ENCODE measurements at regions not wholly inside any gene's neighbourhood (a gene's known extent, or its start where the extent isn't known, plus 50 kb on each side); places are given as distances from the start of the nearest gene placed in this dataset.
A peak's percentile ranks its signal among the peaks of the same experiment; 100 is the strongest.

GRCh38 chr3:6779140-6779539, 81.8 kb upstream of the GRM7 start:
- DNase-seq (ENCODE audit: low read depth in 6 of 9, low spot score in 9 of 9), result no peak
- Histone ChIP-seq H3K27me3 (ENCODE audit: control insufficient read depth in 2 of 2, insufficient read depth in 1 of 2, low read length in 1 of 2) (no peaks in the 10 kb centered on the region), H3K4me1 (ENCODE audit: control insufficient read depth in 2 of 2, insufficient read depth in 2 of 2, low read length in 2 of 2) (no peaks in the 10 kb centered on the region), H3K36me3 (ENCODE audit: control insufficient read depth in 2 of 2, insufficient read depth in 2 of 2, low read length in 1 of 2) (no peaks in the 10 kb centered on the region), H3K4me3 (ENCODE audit: low read length in 2 of 2) (no peak overlapping the region), H3K9me3 (ENCODE audit: control insufficient read depth in 2 of 2, insufficient read depth in 1 of 2, low read length in 1 of 2) (peaks cover 0 to 2% of the 10 kb centered on the region in 2 donors), H3K27ac (ENCODE audit: low read depth in 1 of 2, low read length in 1 of 2) (no peak overlapping the region)
- WGBS, result 94% methylated on average over 6 of the region's 6 CpGs

- H3K36me3 ChIP-seq (ENCODE audit: control insufficient read depth in 2 of 2, insufficient read depth in 2 of 2, low read length in 1 of 2), result no peaks in the 10 kb centered on the region
- H3K4me1 ChIP-seq (ENCODE audit: control insufficient read depth in 2 of 2, insufficient read depth in 2 of 2, low read length in 2 of 2), result no peaks in the 10 kb centered on the region
- H3K9me3 ChIP-seq (ENCODE audit: control insufficient read depth in 2 of 2, insufficient read depth in 1 of 2, low read length in 1 of 2), result peaks cover 0 to 1% of the 10 kb centered on the region in 2 donors
- DNase-seq (ENCODE audit: low read depth in 6 of 9, low spot score in 9 of 9), result no peak
- WGBS, result 88% methylated on average over 3 of the region's 3 CpGs
- H3K4me3 ChIP-seq (ENCODE audit: low read length in 2 of 2), result no peak overlapping the region
- H3K27me3 ChIP-seq (ENCODE audit: control insufficient read depth in 2 of 2, insufficient read depth in 1 of 2, low read length in 1 of 2), result no peaks in the 10 kb centered on the region
- no peak overlapping the region for H3K27ac ChIP-seq (ENCODE audit: low read depth in 1 of 2, low read length in 1 of 2)
Measured at GRCh38 chr3:6781092-6781491, 79.8 kb upstream of the GRM7 start.

- 68% methylated on average over 2 of the region's 2 CpGs for WGBS
- Histone ChIP-seq H3K27ac (ENCODE audit: low read depth in 1 of 2, low read length in 1 of 2) (no peak overlapping the region), H3K4me3 (ENCODE audit: low read length in 2 of 2) (no peak overlapping the region), H3K27me3 (ENCODE audit: control insufficient read depth in 2 of 2, insufficient read depth in 1 of 2, low read length in 1 of 2) (no peaks in the 10 kb centered on the region), H3K36me3 (ENCODE audit: control insufficient read depth in 2 of 2, insufficient read depth in 2 of 2, low read length in 1 of 2) (no peaks in the 10 kb centered on the region), H3K9me3 (ENCODE audit: control insufficient read depth in 2 of 2, insufficient read depth in 1 of 2, low read length in 1 of 2) (no peaks in the 10 kb centered on the region), H3K4me1 (ENCODE audit: control insufficient read depth in 2 of 2, insufficient read depth in 2 of 2, low read length in 2 of 2) (no peaks in the 10 kb centered on the region)
- no peak for DNase-seq (ENCODE audit: low read depth in 6 of 9, low spot score in 9 of 9)
Measured at GRCh38 chr3:6785726-6786125, 75.2 kb upstream of the GRM7 start.

- no peak for DNase-seq (ENCODE audit: low read depth in 6 of 9, low spot score in 9 of 9)
- Histone ChIP-seq H3K27ac (ENCODE audit: low read depth in 1 of 2, low read length in 1 of 2) (no peak overlapping the region), H3K4me1 (ENCODE audit: control insufficient read depth in 2 of 2, insufficient read depth in 2 of 2, low read length in 2 of 2) (no peaks in the 10 kb centered on the region), H3K27me3 (ENCODE audit: control insufficient read depth in 2 of 2, insufficient read depth in 1 of 2, low read length in 1 of 2) (no peaks in the 10 kb centered on the region), H3K4me3 (ENCODE audit: low read length in 2 of 2) (no peak overlapping the region), H3K9me3 (ENCODE audit: control insufficient read depth in 2 of 2, insufficient read depth in 1 of 2, low read length in 1 of 2) (no peaks in the 10 kb centered on the region), H3K36me3 (ENCODE audit: control insufficient read depth in 2 of 2, insufficient read depth in 2 of 2, low read length in 1 of 2) (no peaks in the 10 kb centered on the region)
- WGBS, result 92% methylated on average over 2 of the region's 2 CpGs
Measured at GRCh38 chr3:6791161-6791560, 69.8 kb upstream of the GRM7 start.

GRCh38 chr3:6799264-6799915, 61.5 kb upstream of the GRM7 start:
- WGBS, result 73% methylated on average over 6 of the region's 6 CpGs
- Histone ChIP-seq H3K27me3 (ENCODE audit: control insufficient read depth in 2 of 2, insufficient read depth in 1 of 2, low read length in 1 of 2) (no peaks in the 10 kb centered on the region), H3K9me3 (ENCODE audit: control insufficient read depth in 2 of 2, insufficient read depth in 1 of 2, low read length in 1 of 2) (no peaks in the 10 kb centered on the region), H3K36me3 (ENCODE audit: control insufficient read depth in 2 of 2, insufficient read depth in 2 of 2, low read length in 1 of 2) (no peaks in the 10 kb centered on the region), H3K4me3 (ENCODE audit: low read length in 2 of 2) (no peak overlapping the region), H3K4me1 (ENCODE audit: control insufficient read depth in 2 of 2, insufficient read depth in 2 of 2, low read length in 2 of 2) (no peaks in the 10 kb centered on the region), H3K27ac (ENCODE audit: low read depth in 1 of 2, low read length in 1 of 2) (no peak overlapping the region)
- DNase-seq (ENCODE audit: low read depth in 6 of 9, low spot score in 9 of 9), result peak; percentile 23 to 77 (median 44)

- H3K36me3 ChIP-seq (ENCODE audit: control insufficient read depth in 2 of 2, insufficient read depth in 2 of 2, low read length in 1 of 2), result no peaks in the 10 kb centered on the region
- H3K27ac ChIP-seq (ENCODE audit: low read depth in 1 of 2, low read length in 1 of 2), result no peak overlapping the region
- H3K4me1 ChIP-seq (ENCODE audit: control insufficient read depth in 2 of 2, insufficient read depth in 2 of 2, low read length in 2 of 2), result no peaks in the 10 kb centered on the region
- no peak for DNase-seq (ENCODE audit: low read depth in 6 of 9, low spot score in 9 of 9)
- H3K4me3 ChIP-seq (ENCODE audit: low read length in 2 of 2), result no peak overlapping the region
- H3K9me3 ChIP-seq (ENCODE audit: control insufficient read depth in 2 of 2, insufficient read depth in 1 of 2, low read length in 1 of 2), result no peaks in the 10 kb centered on the region
- H3K27me3 ChIP-seq (ENCODE audit: control insufficient read depth in 2 of 2, insufficient read depth in 1 of 2, low read length in 1 of 2), result no peaks in the 10 kb centered on the region
- WGBS, result 97% methylated on average over 3 of the region's 3 CpGs
Measured at GRCh38 chr3:6803619-6804018, 57.3 kb upstream of the GRM7 start.

GRCh38 chr3:6805236-6805635, 55.7 kb upstream of the GRM7 start:
- no peaks in the 10 kb centered on the region for H3K27me3 ChIP-seq (ENCODE audit: control insufficient read depth in 2 of 2, insufficient read depth in 1 of 2, low read length in 1 of 2)
- no peak overlapping the region for H3K4me3 ChIP-seq (ENCODE audit: low read length in 2 of 2)
- DNase-seq (ENCODE audit: low read depth in 6 of 9, low spot score in 9 of 9), result no peak
- no peaks in the 10 kb centered on the region for H3K4me1 ChIP-seq (ENCODE audit: control insufficient read depth in 2 of 2, insufficient read depth in 2 of 2, low read length in 2 of 2)
- 89% methylated on average over 2 of the region's 2 CpGs for WGBS
- H3K9me3 ChIP-seq (ENCODE audit: control insufficient read depth in 2 of 2, insufficient read depth in 1 of 2, low read length in 1 of 2), result no peaks in the 10 kb centered on the region
- H3K27ac ChIP-seq (ENCODE audit: low read depth in 1 of 2, low read length in 1 of 2), result no peak overlapping the region
- no peaks in the 10 kb centered on the region for H3K36me3 ChIP-seq (ENCODE audit: control insufficient read depth in 2 of 2, insufficient read depth in 2 of 2, low read length in 1 of 2)

GRCh38 chr3:6806991-6807390, 53.9 kb upstream of the GRM7 start:
- WGBS, result 84% methylated on average over 3 of the region's 3 CpGs
- no peak overlapping the region for H3K4me3 ChIP-seq (ENCODE audit: low read length in 2 of 2)

GRCh38 chr3:6807967-6808588, 52.8 kb upstream of the GRM7 start:
- no peak for DNase-seq (ENCODE audit: low read depth in 6 of 9, low spot score in 9 of 9)
- Histone ChIP-seq H3K4me1 (ENCODE audit: control insufficient read depth in 2 of 2, insufficient read depth in 2 of 2, low read length in 2 of 2) (no peaks in the 10 kb centered on the region), H3K27ac (ENCODE audit: low read depth in 1 of 2, low read length in 1 of 2) (no peak overlapping the region), H3K4me3 (ENCODE audit: low read length in 2 of 2) (no peak overlapping the region), H3K27me3 (ENCODE audit: control insufficient read depth in 2 of 2, insufficient read depth in 1 of 2, low read length in 1 of 2) (no peaks in the 10 kb centered on the region), H3K36me3 (ENCODE audit: control insufficient read depth in 2 of 2, insufficient read depth in 2 of 2, low read length in 1 of 2) (no peaks in the 10 kb centered on the region), H3K9me3 (ENCODE audit: control insufficient read depth in 2 of 2, insufficient read depth in 1 of 2, low read length in 1 of 2) (no peaks in the 10 kb centered on the region)
- 91% methylated on average over 8 of the region's 8 CpGs for WGBS

More at GRCh38 chr3:6806991-6807390, 53.9 kb upstream of the GRM7 start:
- Histone ChIP-seq H3K9me3 (ENCODE audit: control insufficient read depth in 2 of 2, insufficient read depth in 1 of 2, low read length in 1 of 2) (no peaks in the 10 kb centered on the region), H3K36me3 (ENCODE audit: control insufficient read depth in 2 of 2, insufficient read depth in 2 of 2, low read length in 1 of 2) (no peaks in the 10 kb centered on the region), H3K27ac (ENCODE audit: low read depth in 1 of 2, low read length in 1 of 2) (no peak overlapping the region), H3K27me3 (ENCODE audit: control insufficient read depth in 2 of 2, insufficient read depth in 1 of 2, low read length in 1 of 2) (no peaks in the 10 kb centered on the region), H3K4me1 (ENCODE audit: control insufficient read depth in 2 of 2, insufficient read depth in 2 of 2, low read length in 2 of 2) (no peaks in the 10 kb centered on the region)
- DNase-seq (ENCODE audit: low read depth in 6 of 9, low spot score in 9 of 9), result no peak
